NCI-H2196 (cell line): ENCODE measurements at regions not wholly inside any gene's neighbourhood (a gene's known extent, or its start where the extent isn't known, plus 50 kb on each side); places are given as distances from the start of the nearest gene placed in this dataset.
"Not testable (repeated sequence)": the region's sequence is repeated elsewhere in the genome, so short reads cannot be mapped to it uniquely, and the experiment has no call there.

ENCODE experiments used
- DNase-seq: peaks from one replicate; lab custom pipeline; 2025; ENCODE audit not compliant: unreplicated experiment; lab: John Stamatoyannopoulos, UW

GRCh38 chrX:9267415-9267814 is 197.4 kb upstream of the TBL1X start:
- DNase-seq = no peak

GRCh38 chrX:9269134-9269533 is 195.7 kb upstream of the TBL1X start:
- DNase-seq = no peak

GRCh38 chrX:9271789-9272525 is 192.9 kb upstream of the TBL1X start:
- DNase-seq = no peak

- no peak for DNase-seq
Observed at GRCh38 chrX:9273744-9274143, 191.1 kb upstream of the TBL1X start.

GRCh38 chrX:9278475-9279233 is 186.2 kb upstream of the TBL1X start:
- no peak for DNase-seq

GRCh38 chrX:9279234-9279544 is 185.7 kb upstream of the TBL1X start:
- no peak for DNase-seq

- DNase-seq = no peak
Observed at GRCh38 chrX:9280831-9281230, 184.0 kb upstream of the TBL1X start.

- DNase-seq = no peak
Observed at GRCh38 chrX:9282325-9282724, 182.5 kb upstream of the TBL1X start.

- no peak for DNase-seq
Observed at GRCh38 chrX:9285342-9285771, 179.5 kb upstream of the TBL1X start.

- DNase-seq = no peak
Observed at GRCh38 chrX:9286234-9286633, 178.6 kb upstream of the TBL1X start.

GRCh38 chrX:9291629-9292028 is 173.2 kb upstream of the TBL1X start:
- DNase-seq = peak; percentile 25

- DNase-seq = no peak
Observed at GRCh38 chrX:9293051-9293496, 171.8 kb upstream of the TBL1X start.

GRCh38 chrX:9293903-9294302 is 171.0 kb upstream of the TBL1X start:
- no peak for DNase-seq

- no peak for DNase-seq
Observed at GRCh38 chrX:9295551-9295950, 169.3 kb upstream of the TBL1X start.

GRCh38 chrX:9298221-9298620 is 166.6 kb upstream of the TBL1X start:
- DNase-seq = no peak

GRCh38 chrX:9299681-9300080 is 165.2 kb upstream of the TBL1X start:
- DNase-seq = not testable (repeated sequence)

GRCh38 chrX:9301836-9302235 is 163.0 kb upstream of the TBL1X start:
- DNase-seq = no peak

- no peak for DNase-seq
Observed at GRCh38 chrX:9302381-9302780, 162.5 kb upstream of the TBL1X start.

- DNase-seq = no peak
Observed at GRCh38 chrX:9308426-9308825, 156.4 kb upstream of the TBL1X start.

GRCh38 chrX:9310616-9311015 is 154.2 kb upstream of the TBL1X start:
- DNase-seq = no peak

- no peak for DNase-seq
Observed at GRCh38 chrX:9311421-9312160, 153.3 kb upstream of the TBL1X start.
